IMR-90 (cell line): ENCODE measurements at regions not wholly inside any gene's neighbourhood (a gene's known extent, or its start where the extent isn't known, plus 50 kb on each side); places are given as distances from the start of the nearest gene placed in this dataset.
A peak's percentile ranks its signal among the peaks of the same experiment; 100 is the strongest.

ENCODE experiments used
- ATAC-seq: fragments of 200-7000 bp; cut with Tn5 transposase; 2 replicates; pipeline ENCODE4 v1.9.1; 2020; ENCODE audit warnings: low read depth, mild to moderate bottlenecking, moderate library complexity
- BruUV-seq: library from RNA; stranded (reverse); fragments of 400-500 nt; replicated peaks from 2 replicates; lab custom pipeline; 2021; lab: Mats Ljungman, UMichigan
- CTCF ChIA-PET: fragments of 300-600 bp; formaldehyde crosslinking; extraction: SDS; loops from one replicate; lab custom pipeline; 2021; ENCODE audit warnings: antibody characterized with exemption; lab: Yijun Ruan, JAX
- POLR2A ChIA-PET: fragments of 300-600 bp; sonication (Branson Sonifier 250); formaldehyde crosslinking; loops from one replicate; lab custom pipeline; 2022; ENCODE audit warnings: antibody characterized with exemption; ENCODE audit not compliant: unreplicated experiment; lab: Charles Lee
- DNase-seq: peaks from one replicate; pipeline ENCODE4 v3.0.0; 2013
- H2AFZ ChIP-seq: replicated peaks from 2 replicates; pipeline ENCODE3; 2013; ENCODE audit warnings: low read length, mild to moderate bottlenecking; ENCODE audit not compliant: poor library complexity
- H2AK5ac ChIP-seq: 2 replicates; pipeline ENCODE4 v1.6.1; 2013; ENCODE audit warnings: low read depth, low read length, inconsistent platforms
- H2AK9ac ChIP-seq: replicated peaks from 2 replicates; pipeline ENCODE3; 2013; ENCODE audit warnings: mild to moderate bottlenecking, low read depth, low read length, moderate library complexity; ENCODE audit not compliant: poor library complexity
- H2BK120ac ChIP-seq: 2 replicates; pipeline ENCODE4 v1.6.1; 2013; ENCODE audit warnings: low read depth, low read length, inconsistent platforms
- H2BK15ac ChIP-seq: 3 replicates; pipeline ENCODE4 v1.6.1; 2013; ENCODE audit warnings: low read depth, low read length, inconsistent platforms
- H2BK20ac ChIP-seq: 2 replicates; pipeline ENCODE4 v1.6.1; 2013; ENCODE audit warnings: low read depth, mild to moderate bottlenecking, inconsistent platforms, low read length, moderate library complexity
- H2BK5ac ChIP-seq: 2 replicates; pipeline ENCODE4 v1.6.1; 2013; ENCODE audit warnings: mild to moderate bottlenecking, low read depth, low read length, inconsistent platforms; ENCODE audit not compliant: poor library complexity, severe bottlenecking
- H3K14ac ChIP-seq: replicated peaks from 2 replicates; pipeline ENCODE4 v1.6.1; 2013; ENCODE audit warnings: low read depth, low read length, inconsistent platforms
- H3K18ac ChIP-seq: 2 replicates; pipeline ENCODE4 v1.6.1; 2013; ENCODE audit warnings: low read depth, low read length, control low read depth
- H3K23ac ChIP-seq: 2 replicates; pipeline ENCODE4 v1.6.1; 2013; ENCODE audit warnings: low read depth, low read length, inconsistent platforms
- H3K27ac ChIP-seq: 2 replicates; pipeline ENCODE4 v1.5.1; 2013; ENCODE audit warnings: mild to moderate bottlenecking, control low read depth, low read length; ENCODE audit not compliant: insufficient read depth
- H3K27me3 ChIP-seq: 2 replicates; pipeline ENCODE4 v1.6.1; 2013; ENCODE audit warnings: low read length; ENCODE audit not compliant: control insufficient read depth, insufficient read depth
- H3K36me3 ChIP-seq: 2 replicates; pipeline ENCODE4 v1.6.1; 2013; ENCODE audit warnings: low read length, mixed read lengths; ENCODE audit not compliant: control insufficient read depth, insufficient read depth
- H3K4ac ChIP-seq: 2 replicates; pipeline ENCODE4 v1.6.1; 2013; ENCODE audit warnings: low read depth, low read length, inconsistent platforms
- H3K4me1 ChIP-seq: 2 replicates; pipeline ENCODE4 v1.6.1; 2013; ENCODE audit warnings: low read length, mixed read lengths; ENCODE audit not compliant: control insufficient read depth, insufficient read depth
- H3K4me2 ChIP-seq: 2 replicates; pipeline ENCODE4 v1.6.1; 2013; ENCODE audit warnings: low read depth, mild to moderate bottlenecking, control low read depth, low read length, moderate library complexity
- H3K4me3 ChIP-seq: 2 replicates; pipeline ENCODE4 v1.5.1; 2013; ENCODE audit warnings: low read depth, mild to moderate bottlenecking, control low read depth, low read length, moderate library complexity; ENCODE audit not compliant: insufficient read depth
- H3K56ac ChIP-seq: 2 replicates; pipeline ENCODE4 v1.6.1; 2013; ENCODE audit warnings: low read length, inconsistent platforms; ENCODE audit not compliant: insufficient read depth; ENCODE audit errors: extremely low read depth
- H3K79me1 ChIP-seq, 2 experiments: 2 replicates each; pipeline ENCODE4 v1.6.1; 2013; ENCODE audit warnings: low read length in 2 of 2, inconsistent platforms in 1 of 2, low read depth in 1 of 2
- H3K9ac ChIP-seq: 2 replicates; pipeline ENCODE4 v1.6.1; 2013; ENCODE audit warnings: low read depth, low read length, control low read depth
- H3K9me1 ChIP-seq: 2 replicates; pipeline ENCODE4 v1.6.1; 2013; ENCODE audit warnings: low read length, inconsistent platforms; ENCODE audit not compliant: insufficient read depth
- H3K9me3 ChIP-seq: 2 replicates; pipeline ENCODE4 v1.6.1; 2013; ENCODE audit warnings: low read length; ENCODE audit not compliant: control insufficient read depth, insufficient read depth
- H4K20me1 ChIP-seq: 2 replicates; pipeline ENCODE4 v1.6.1; 2013; ENCODE audit warnings: low read length, inconsistent platforms; ENCODE audit not compliant: insufficient read depth
- H4K5ac ChIP-seq: 2 replicates; pipeline ENCODE4 v1.6.1; 2013; ENCODE audit warnings: mild to moderate bottlenecking, low read depth, low read length, control low read depth
- H4K8ac ChIP-seq, 2 experiments: 2 replicates each; pipeline ENCODE4 v1.6.1; 2013; ENCODE audit warnings: low read depth in 2 of 2, low read length in 2 of 2, control low read depth in 1 of 2, inconsistent platforms in 1 of 2
- H4K91ac ChIP-seq: 2 replicates; pipeline ENCODE4 v1.6.1; 2013; ENCODE audit warnings: low read depth, low read length, inconsistent platforms; ENCODE audit not compliant: insufficient read depth
- BHLHE40 ChIP-seq: fragments of 150-350 bp; IDR thresholded peaks from 2 replicates; pipeline ENCODE4 v1.6.1; 2016; ENCODE audit warnings: mild to moderate bottlenecking, low read depth, low read length
- CEBPB ChIP-seq: IDR thresholded peaks from 2 replicates; pipeline ENCODE4 v1.6.1; 2012; ENCODE audit warnings: low read depth, low read length, improper control_type of control experiment
- ELK1 ChIP-seq: fragments of 150-350 bp; IDR thresholded peaks from 2 replicates; pipeline ENCODE4 v1.6.1; 2016; ENCODE audit warnings: low read depth, mild to moderate bottlenecking, low read length, moderate library complexity, borderline replicate concordance
- FOS ChIP-seq: fragments of 150-350 bp; IDR thresholded peaks from 2 replicates; pipeline ENCODE4 v1.6.1; 2016; ENCODE audit warnings: low read depth, low read length
- NFE2L2 ChIP-seq: fragments of 150-350 bp; IDR thresholded peaks from 2 replicates; pipeline ENCODE4 v1.6.1; 2016; ENCODE audit warnings: low read depth, mild to moderate bottlenecking, low read length
- RCOR1 ChIP-seq: IDR thresholded peaks from 2 replicates; pipeline ENCODE4 v1.6.1; 2012; ENCODE audit warnings: mild to moderate bottlenecking, low read length, improper control_type of control experiment; ENCODE audit not compliant: insufficient replicate concordance
- USF2 ChIP-seq: fragments of 150-350 bp; IDR thresholded peaks from 2 replicates; pipeline ENCODE4 v1.6.1; 2017; ENCODE audit warnings: mild to moderate bottlenecking, antibody characterized with exemption, low read length, low read depth
- WGBS, 2 experiments: methylation state at CpG; one replicate each; pipeline versions ENCODE4 v1.1.5 to v1.1.7; 2013; ENCODE audit warnings: missing lambda C conversion rate in 2 of 2; ENCODE audit not compliant: insufficient read length in 1 of 2; ENCODE audit errors: extremely low coverage in 2 of 2; 5-methylcytosine and 5-hydroxymethylcytosine counted together
- dilution Hi-C: fragments of 300-500 bp; cut with HindIII; formaldehyde crosslinking; loops from one replicate; pipeline ENCODE4 v1.14.3; 2018; ENCODE audit warnings: low sequenced_read_pairs; ENCODE audit not compliant: unreplicated experiment
- in situ Hi-C: fragments of 300-500 bp; cut with MboI; formaldehyde crosslinking; loops from 3 replicates; pipeline ENCODE4 v1.14.3; 2019; ENCODE audit warnings: low sequenced_read_pairs, inconsistent platforms, mixed read lengths
- intact Hi-C: fragments of 100-400 bp; cut with micrococcal nuclease; formaldehyde crosslinking; loops from 2 replicates; pipeline ENCODE4 v1.10.0; 2022

GRCh38 chr3:178419071-178419470 lies 117.2 kb upstream of the KCNMB2 start:
- Histone ChIP-seq H2AFZ (peak overlapping the region; percentile 38), H3K14ac (0 out of 2 replicates have a peak overlapping the region, but pooled peaks have one; percentile 81), H3K9me1 (no peaks in the 10 kb centered on the region), H4K20me1 (no peaks in the 10 kb centered on the region), H4K91ac (no peak overlapping the region), H2AK9ac (no peak overlapping the region), H3K56ac (no peak overlapping the region), H3K36me3 (no peaks in the 10 kb centered on the region), H2AK5ac (no peak overlapping the region), H3K79me1 (no peaks in the 10 kb centered on the region), H3K4ac (no peak overlapping the region), H3K4me3 (no peak overlapping the region), H3K27me3 (no peaks in the 10 kb centered on the region), H3K9me3 (no peaks in the 10 kb centered on the region), H2BK15ac (no peak overlapping the region), H3K27ac (no peak overlapping the region), H3K23ac (no peak overlapping the region), H2BK5ac (peak overlapping the region; percentile 6), H4K5ac (peak overlapping the region; percentile 13; the same call in 1 of the 2 replicates), H3K4me1 (no peaks in the 10 kb centered on the region), H3K9ac (no peak overlapping the region), H4K8ac (peak overlapping the region in 1 of 2 experiments; percentile 68; a peak in 2 of 4 replicates), H2BK20ac (no peak overlapping the region), H3K18ac (peak overlapping the region; percentile 2; the same call in 1 of the 2 replicates), H3K4me2 (peak overlapping the region; percentile 24; the same call in 1 of the 2 replicates), H2BK120ac (peak overlapping the region; percentile 66; the same call in 1 of the 2 replicates)
- peak; percentile 77 for ATAC-seq
- ChIA-PET CTCF (interaction anchor here (1.0 to 1.2 kb wide), 2 partner anchors 16 to 17 kb away, joined by 3 read pairs; no protein-coding TSS in a partner anchor), POLR2A (no interaction called here)
- intact Hi-C loops (no loop called here), in situ Hi-C loops (no loop called here), dilution Hi-C loops (no loop called here)
- no TSS peak for BruUV-seq
- peak; percentile 59 for DNase-seq
- WGBS, 2 experiments = no CpG with 5 or more reads among the region's 4 CpGs
- TF ChIP-seq USF2 = no peak
- TF ChIP-seq CEBPB = peak; percentile 2; the same call in 1 of the 2 replicates
- no peak for TF ChIP-seq FOS
- no peak for TF ChIP-seq ELK1
- TF ChIP-seq RCOR1 = no peak
- no peak for TF ChIP-seq BHLHE40
- no peak for TF ChIP-seq NFE2L2
